Neuronal stem cell (in vitro differentiated cells): ENCODE measurements at regions not wholly inside any gene's neighbourhood (a gene's known extent, or its start where the extent isn't known, plus 50 kb on each side); places are given as distances from the start of the nearest gene placed in this dataset.

ENCODE experiments used
- DNase-seq: peaks from one replicate; pipeline ENCODE4 v3.0.0-alpha.2; 2013; ENCODE audit warnings: low spot score
- H2AFZ ChIP-seq: one replicate; pipeline ENCODE4 v1.6.1; 2013; ENCODE audit warnings: mild to moderate bottlenecking, low read length, inconsistent platforms
- H2AK5ac ChIP-seq: 2 replicates; pipeline ENCODE4 v1.6.1; 2013; ENCODE audit warnings: low read depth, mild to moderate bottlenecking, inconsistent platforms, low read length, moderate library complexity, mixed read lengths
- H2BK120ac ChIP-seq: 2 replicates; pipeline ENCODE4 v1.6.1; 2013; ENCODE audit warnings: low read depth, mild to moderate bottlenecking, inconsistent platforms, low read length, moderate library complexity, mixed read lengths
- H2BK12ac ChIP-seq: one replicate; pipeline ENCODE4 v1.6.1; 2013; ENCODE audit warnings: low read length, inconsistent platforms
- H2BK15ac ChIP-seq: 2 replicates; pipeline ENCODE4 v1.6.1; 2013; ENCODE audit warnings: mild to moderate bottlenecking, low read length, inconsistent platforms, mixed read lengths
- H2BK5ac ChIP-seq: one replicate; pipeline ENCODE4 v1.6.1; 2013; ENCODE audit warnings: inconsistent platforms, mild to moderate bottlenecking, low read length, moderate library complexity
- H3K14ac ChIP-seq: one replicate; pipeline ENCODE4 v1.6.1; 2013; ENCODE audit warnings: low read length, inconsistent platforms
- H3K18ac ChIP-seq: 2 replicates; pipeline ENCODE4 v1.6.1; 2013; ENCODE audit warnings: low read length, inconsistent platforms
- H3K23ac ChIP-seq: 2 replicates; pipeline ENCODE4 v1.6.1; 2013; ENCODE audit warnings: low read depth, mild to moderate bottlenecking, mixed read lengths, low read length, inconsistent platforms; ENCODE audit not compliant: poor library complexity
- H3K27ac ChIP-seq: replicated peaks from 3 replicates; pipeline ENCODE4 v1.5.1; 2013; ENCODE audit warnings: low read length, inconsistent platforms
- H3K27me3 ChIP-seq, 3 experiments: 2 replicates each; pipeline ENCODE4 v1.6.1; 2013; ENCODE audit warnings: low read length in 3 of 3, mild to moderate bottlenecking in 2 of 3, inconsistent platforms in 1 of 3, low read depth in 1 of 3, mixed read lengths in 1 of 3, moderate library complexity in 1 of 3; ENCODE audit not compliant: control insufficient read depth in 3 of 3, insufficient read depth in 3 of 3
- H3K36me3 ChIP-seq, 2 donors: replicated peaks in 1 of 2; 2 replicates each; pipeline ENCODE4 v1.6.1; 2013; ENCODE audit warnings: low read length in 2 of 2; ENCODE audit not compliant: control insufficient read depth in 2 of 2, insufficient read depth in 2 of 2
- H3K4ac ChIP-seq: 2 replicates; pipeline ENCODE4 v1.6.1; 2013; ENCODE audit warnings: inconsistent platforms, mild to moderate bottlenecking, low read length, moderate library complexity
- H3K4me1 ChIP-seq, 2 donors: 1 replicate in 1 of 2; 2 replicates in 1 of 2; pipeline ENCODE4 v1.6.1; 2013; ENCODE audit warnings: low read length in 2 of 2, low read depth in 1 of 2; ENCODE audit not compliant: control insufficient read depth in 2 of 2, insufficient read depth in 1 of 2
- H3K4me2 ChIP-seq: one replicate; pipeline ENCODE4 v1.6.1; 2013; ENCODE audit warnings: mild to moderate bottlenecking, low read length, inconsistent platforms; ENCODE audit not compliant: insufficient read depth, poor library complexity, severe bottlenecking
- H3K4me3 ChIP-seq, 2 donors: 2 replicates each; pipeline ENCODE4 v1.5.1; 2013; ENCODE audit warnings: low read length in 2 of 2, mild to moderate bottlenecking in 2 of 2, inconsistent platforms in 1 of 2, moderate library complexity in 1 of 2
- H3K79me1 ChIP-seq: one replicate; pipeline ENCODE4 v1.6.1; 2013; ENCODE audit warnings: low read depth, mild to moderate bottlenecking, inconsistent platforms, low read length, moderate library complexity
- H3K9ac ChIP-seq: one replicate; pipeline ENCODE4 v1.6.1; 2013; ENCODE audit warnings: mild to moderate bottlenecking, low read depth, low read length, inconsistent platforms; ENCODE audit not compliant: poor library complexity
- H3K9me3 ChIP-seq, 2 donors: replicated peaks in 1 of 2; 2 replicates each; pipeline versions ENCODE3 to v1.6.1; 2013; ENCODE audit warnings: low read length in 2 of 2, mild to moderate bottlenecking in 2 of 2, inconsistent platforms in 1 of 2, low read depth in 1 of 2, mixed read lengths in 1 of 2, moderate library complexity in 1 of 2; ENCODE audit not compliant: control insufficient read depth in 2 of 2, insufficient read depth in 1 of 2
- H4K8ac ChIP-seq: one replicate; pipeline ENCODE4 v1.6.1; 2013; ENCODE audit warnings: low read depth, mild to moderate bottlenecking, inconsistent platforms, low read length, moderate library complexity
- H4K91ac ChIP-seq: one replicate; pipeline ENCODE4 v1.6.1; 2013; ENCODE audit warnings: low read length, low read depth, mild to moderate bottlenecking, inconsistent platforms; ENCODE audit not compliant: poor library complexity
- WGBS, 2 donors: extraction: QIAGEN DNeasy Blood & Tissue Kit; methylation state at CpG; one replicate each; pipeline ENCODE4 v1.1.7; 2013; ENCODE audit warnings: missing lambda C conversion rate in 2 of 2, mixed read lengths in 1 of 2; ENCODE audit not compliant: insufficient read length in 2 of 2, insufficient replicate concordance in 1 of 2; ENCODE audit errors: extremely low coverage in 2 of 2; 5-methylcytosine and 5-hydroxymethylcytosine counted together

GRCh38 chr2:208927867-208928266, 496.0 kb upstream of the MAP2 start:
- Histone ChIP-seq H3K23ac (no peak overlapping the region), H2BK120ac (no peak overlapping the region), H3K18ac (no peak overlapping the region), H2BK15ac (no peak overlapping the region), H3K4ac (no peak overlapping the region), H3K14ac (no peak overlapping the region), H3K27ac (no peak overlapping the region), H4K91ac (no peak overlapping the region), H2BK5ac (no peak overlapping the region), H3K9ac (no peak overlapping the region), H3K4me3 (no peak overlapping the region), H2AFZ (no peak overlapping the region), H3K79me1 (no peaks in the 10 kb centered on the region), H2BK12ac (no peak overlapping the region), H3K9me3 (no peaks in the 10 kb centered on the region), H4K8ac (no peak overlapping the region), H2AK5ac (no peak overlapping the region), H3K27me3 (no peaks in the 10 kb centered on the region), H3K36me3 (no peaks in the 10 kb centered on the region), H3K4me1 (no peaks in the 10 kb centered on the region), H3K4me2 (no peak overlapping the region)
- no peak for DNase-seq

DNA sequence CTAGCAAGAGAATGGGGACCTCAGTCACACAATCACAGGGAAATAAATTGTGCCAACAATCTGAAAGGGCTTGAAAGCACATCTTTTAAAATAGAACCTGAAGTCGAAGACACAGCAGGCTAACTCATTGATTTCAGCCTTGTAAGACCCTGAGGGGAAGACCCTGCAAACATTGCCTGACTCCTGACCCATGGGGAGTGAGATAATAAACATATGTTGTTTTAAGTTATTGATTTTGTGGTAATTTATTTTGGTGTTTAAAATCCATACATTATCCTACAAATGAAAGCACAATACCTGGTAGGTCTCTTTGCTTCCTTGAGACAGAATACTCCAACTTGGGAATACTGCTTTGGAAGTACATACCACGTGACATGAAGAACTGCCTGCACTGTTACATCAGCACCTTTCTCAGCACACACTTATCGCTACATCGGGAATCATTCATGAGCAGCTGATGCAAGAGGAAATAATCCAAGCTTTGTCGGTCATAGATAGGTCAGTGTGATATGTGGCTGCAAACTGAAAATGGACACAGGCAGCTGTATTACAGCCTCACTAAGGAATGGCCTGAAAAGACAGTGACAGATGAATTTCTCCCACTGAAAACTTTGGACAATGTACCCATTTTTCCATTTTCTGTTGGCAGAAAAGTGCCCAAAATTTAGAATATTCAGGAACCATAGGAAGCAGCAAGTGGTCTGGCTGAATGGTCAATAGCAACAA, 494.5 kb upstream of the MAP2 start:
- H2BK15ac ChIP-seq, result no peak overlapping the region
- no CpG with 5 or more reads among the region's 5 CpGs for WGBS, 2 donors

GRCh38 chr2:208929894-208930427, 493.9 kb upstream of the MAP2 start:
- Histone ChIP-seq H2AFZ (no peak overlapping the region), H3K27me3 (no peaks in the 10 kb centered on the region), H3K27ac (no peak overlapping the region), H3K4ac (no peak overlapping the region), H4K91ac (no peak overlapping the region), H3K23ac (no peak overlapping the region), H2BK12ac (no peak overlapping the region), H3K4me1 (no peaks in the 10 kb centered on the region), H2AK5ac (no peak overlapping the region), H4K8ac (no peak overlapping the region), H3K4me2 (no peak overlapping the region), H3K36me3 (no peaks in the 10 kb centered on the region), H3K4me3 (no peak overlapping the region), H3K9me3 (no peaks in the 10 kb centered on the region), H3K79me1 (no peaks in the 10 kb centered on the region), H2BK120ac (no peak overlapping the region), H2BK15ac (no peak overlapping the region), H3K14ac (no peak overlapping the region), H3K9ac (no peak overlapping the region), H2BK5ac (no peak overlapping the region), H3K18ac (no peak overlapping the region)
- no peak for DNase-seq
- no CpG with 5 or more reads among the region's 3 CpGs for WGBS, 2 donors

More for the DNA sequence above, 494.5 kb upstream of the MAP2 start:
- no peaks in the 10 kb centered on the region for H3K9me3 ChIP-seq
- H2AFZ ChIP-seq, result no peak overlapping the region
- H3K9ac ChIP-seq, result no peak overlapping the region
- no peak overlapping the region for H3K23ac ChIP-seq
- no peak for DNase-seq
- no peak overlapping the region for H3K4me3 ChIP-seq
- no peak overlapping the region for H2AK5ac ChIP-seq
- no peaks in the 10 kb centered on the region for H3K79me1 ChIP-seq
- H3K18ac ChIP-seq, result no peak overlapping the region
- no peak overlapping the region for H4K91ac ChIP-seq
- H2BK120ac ChIP-seq, result no peak overlapping the region
- H3K14ac ChIP-seq, result no peak overlapping the region
- H2BK5ac ChIP-seq, result no peak overlapping the region
- no peaks in the 10 kb centered on the region for H3K36me3 ChIP-seq
- H3K4ac ChIP-seq, result no peak overlapping the region
- H4K8ac ChIP-seq, result no peak overlapping the region
- H2BK12ac ChIP-seq, result no peak overlapping the region
- H3K4me2 ChIP-seq, result no peak overlapping the region
- no peaks in the 10 kb centered on the region for H3K4me1 ChIP-seq
- no peak overlapping the region for H3K27ac ChIP-seq
- no peaks in the 10 kb centered on the region for H3K27me3 ChIP-seq

- Histone ChIP-seq H3K18ac (no peak overlapping the region), H3K27me3 (no peaks in the 10 kb centered on the region), H3K4ac (no peak overlapping the region), H2BK15ac (no peak overlapping the region), H3K23ac (no peak overlapping the region), H3K27ac (no peak overlapping the region), H3K4me1 (no peaks in the 10 kb centered on the region), H2AK5ac (no peak overlapping the region), H2AFZ (no peak overlapping the region), H3K9me3 (no peaks in the 10 kb centered on the region), H4K91ac (no peak overlapping the region), H3K9ac (no peak overlapping the region), H2BK12ac (no peak overlapping the region), H3K79me1 (no peaks in the 10 kb centered on the region), H3K36me3 (no peaks in the 10 kb centered on the region), H2BK120ac (no peak overlapping the region), H4K8ac (no peak overlapping the region), H2BK5ac (no peak overlapping the region), H3K4me2 (no peak overlapping the region), H3K4me3 (no peak overlapping the region), H3K14ac (no peak overlapping the region)
- DNase-seq, result no peak
- no CpG with 5 or more reads among the region's 2 CpGs for WGBS, 2 donors
Measured at GRCh38 chr2:208935531-208935930, 488.3 kb upstream of the MAP2 start.
